SJSA1 (cell line): ENCODE measurements at regions not wholly inside any gene's neighbourhood (a gene's known extent, or its start where the extent isn't known, plus 50 kb on each side); places are given as distances from the start of the nearest gene placed in this dataset.

Experiments used
- DNase-seq, 2 experiments: peaks; one replicate each; pipeline ENCODE4 v3.0.0-alpha.2; 2015 to 2020; ENCODE audit warnings: low spot score in 2 of 2, low read depth in 1 of 2
- H3K27ac ChIP-seq: fragments of 250-450 bp; sonication (Bioruptor Pico); 2 replicates; pipeline ENCODE4 v1.5.1; 2020; ENCODE audit warnings: mild to moderate bottlenecking, moderate library complexity
- H3K27me3 ChIP-seq: fragments of 250-450 bp; sonication (Bioruptor Pico); replicated peaks from 2 replicates; pipeline ENCODE4 v1.5.1; 2020; ENCODE audit warnings: mild to moderate bottlenecking, moderate library complexity
- H3K36me3 ChIP-seq: fragments of 250-450 bp; sonication (Bioruptor Pico); 2 replicates; pipeline ENCODE4 v1.5.1; 2020; ENCODE audit warnings: mild to moderate bottlenecking
- H3K4me1 ChIP-seq: fragments of 250-450 bp; sonication (Bioruptor Pico); replicated peaks from 2 replicates; pipeline ENCODE4 v1.6.1; 2021; ENCODE audit warnings: mild to moderate bottlenecking
- H3K4me3 ChIP-seq: fragments of 250-450 bp; sonication (Bioruptor Pico); 2 replicates; pipeline ENCODE4 v1.5.1; 2020; ENCODE audit warnings: mild to moderate bottlenecking
- H3K9me3 ChIP-seq: fragments of 250-450 bp; sonication (Bioruptor Pico); replicated peaks from 2 replicates; pipeline ENCODE4 v1.5.1; 2020; ENCODE audit warnings: mild to moderate bottlenecking

DNA sequence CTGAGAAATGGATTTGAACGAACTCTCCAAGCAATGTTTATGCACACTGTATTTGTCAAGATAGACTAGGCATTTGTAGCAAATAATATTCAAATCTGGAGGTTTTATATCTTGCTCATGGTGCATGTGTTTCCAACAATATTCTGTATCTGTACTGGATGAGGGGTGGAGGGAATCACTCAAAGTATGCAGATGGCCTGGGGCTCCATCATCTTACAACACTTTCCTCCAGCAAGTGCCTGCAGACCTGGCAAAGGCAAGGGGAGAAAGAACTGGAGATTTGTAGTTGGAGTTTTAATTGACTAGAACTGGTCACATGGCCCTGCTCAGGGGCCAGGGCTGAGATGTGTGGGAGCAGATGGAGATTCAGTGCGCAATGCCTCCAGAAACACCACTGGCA, 309.0 kb downstream of the PLK2 start:
- Histone ChIP-seq H3K9me3 (no peaks in the 10 kb centered on the region), H3K4me1 (peaks cover 3% of the 10 kb centered on the region; the same call in 1 of the 2 replicates), H3K27ac (no peak overlapping the region), H3K27me3 (no peaks in the 10 kb centered on the region), H3K4me3 (no peak overlapping the region), H3K36me3 (no peaks in the 10 kb centered on the region)
- no peak for DNase-seq

GRCh38 chr5:58149746-58150145, 310.1 kb downstream of the PLK2 start:
- peaks cover 3% of the 10 kb centered on the region; the same call in 1 of the 2 replicates for H3K4me1 ChIP-seq
- H3K27ac ChIP-seq = no peak overlapping the region
- H3K36me3 ChIP-seq = no peaks in the 10 kb centered on the region
- H3K4me3 ChIP-seq = no peak overlapping the region
- H3K27me3 ChIP-seq = no peaks in the 10 kb centered on the region
- no peaks in the 10 kb centered on the region for H3K9me3 ChIP-seq
- no peak for DNase-seq

- no peaks in the 10 kb centered on the region for H3K9me3 ChIP-seq
- DNase-seq = no peak
- peaks cover 3% of the 10 kb centered on the region; the same call in 1 of the 2 replicates for H3K4me1 ChIP-seq
- no peaks in the 10 kb centered on the region for H3K36me3 ChIP-seq
- H3K4me3 ChIP-seq = no peak overlapping the region
- no peak overlapping the region for H3K27ac ChIP-seq
- H3K27me3 ChIP-seq = no peaks in the 10 kb centered on the region
These were observed 310.5 kb downstream of the PLK2 start for GRCh38 chr5:58149345-58149744.

DNA sequence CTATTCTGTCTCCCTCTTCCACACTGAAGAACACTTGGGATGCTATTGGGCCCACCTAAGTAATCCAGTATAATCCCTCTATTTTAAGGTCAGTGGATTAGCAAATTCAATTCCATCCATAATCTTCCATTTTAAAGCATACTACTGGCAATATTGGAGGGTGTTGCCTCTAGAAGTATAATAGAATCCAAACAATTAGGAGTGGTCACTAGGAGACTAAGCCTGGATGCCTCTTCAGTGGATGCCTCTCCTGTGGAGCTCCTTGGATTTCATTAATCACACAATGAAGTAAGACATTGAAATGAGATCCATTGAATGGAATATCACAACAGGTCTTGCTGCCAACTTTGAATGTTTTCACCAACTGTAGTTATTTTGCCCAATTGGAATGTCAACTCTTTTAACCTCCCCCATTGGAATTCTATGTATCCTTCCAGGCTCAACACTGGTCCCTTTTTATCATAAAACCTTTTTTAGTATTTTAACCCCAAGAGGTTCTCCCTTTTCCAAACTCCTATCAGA, 311.6 kb downstream of the PLK2 start:
- Histone ChIP-seq H3K36me3 (no peaks in the 10 kb centered on the region), H3K27me3 (no peaks in the 10 kb centered on the region), H3K27ac (no peak overlapping the region), H3K4me1 (peaks cover 3% of the 10 kb centered on the region; the same call in 1 of the 2 replicates), H3K9me3 (no peaks in the 10 kb centered on the region), H3K4me3 (no peak overlapping the region)
- no peak for DNase-seq

GRCh38 chr5:58145397-58145934, 314.4 kb downstream of the PLK2 start:
- Histone ChIP-seq H3K36me3 (no peaks in the 10 kb centered on the region), H3K4me3 (no peak overlapping the region), H3K9me3 (no peaks in the 10 kb centered on the region), H3K27me3 (no peaks in the 10 kb centered on the region), H3K27ac (no peak overlapping the region), H3K4me1 (no peaks in the 10 kb centered on the region)
- no peak for DNase-seq

DNA sequence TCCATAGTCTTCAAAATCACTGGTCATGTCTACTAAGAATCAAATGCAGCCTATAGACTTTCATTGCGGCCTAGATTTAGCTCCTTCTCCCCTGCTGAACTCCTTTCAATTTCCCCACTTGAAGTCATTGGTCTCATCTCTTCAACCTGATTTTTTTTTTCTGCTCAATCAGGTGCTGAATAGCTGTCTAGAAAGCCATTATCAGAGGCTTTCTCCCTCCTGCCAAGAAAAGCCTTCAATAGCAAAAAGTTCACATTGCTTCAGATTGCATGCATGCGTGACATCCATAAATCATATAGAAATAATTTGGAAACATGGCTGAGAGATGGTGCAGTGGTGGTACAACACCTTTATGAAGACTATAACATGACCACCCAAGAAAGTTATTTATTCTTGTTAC, 316.2 kb downstream of the PLK2 start:
- no peak for DNase-seq

GRCh38 chr5:58143181-58143580, 316.7 kb downstream of the PLK2 start:
- no peak overlapping the region for H3K4me3 ChIP-seq
- no peaks in the 10 kb centered on the region for H3K27me3 ChIP-seq
- no peak overlapping the region for H3K27ac ChIP-seq
- H3K9me3 ChIP-seq = no peaks in the 10 kb centered on the region
- no peaks in the 10 kb centered on the region for H3K4me1 ChIP-seq
- no peak for DNase-seq
- H3K36me3 ChIP-seq = no peaks in the 10 kb centered on the region

More for the DNA sequence above, 316.2 kb downstream of the PLK2 start:
- Histone ChIP-seq H3K36me3 (no peaks in the 10 kb centered on the region), H3K4me3 (no peak overlapping the region), H3K4me1 (no peaks in the 10 kb centered on the region), H3K27ac (no peak overlapping the region), H3K9me3 (no peaks in the 10 kb centered on the region), H3K27me3 (no peaks in the 10 kb centered on the region)

- H3K4me1 ChIP-seq = peaks cover 15% of the 10 kb centered on the region
These were observed 321.1 kb downstream of the PLK2 start for GRCh38 chr5:58138791-58139190.

GRCh38 chr5:58136406-58136805, 323.5 kb downstream of the PLK2 start:
- Histone ChIP-seq H3K9me3 (no peaks in the 10 kb centered on the region), H3K4me1 (peaks cover 20% of the 10 kb centered on the region), H3K4me3 (no peak overlapping the region), H3K27me3 (no peaks in the 10 kb centered on the region), H3K27ac (no peak overlapping the region), H3K36me3 (no peaks in the 10 kb centered on the region)
- DNase-seq = peak in 1 of 2 experiments; percentile 9

More at GRCh38 chr5:58138791-58139190, 321.1 kb downstream of the PLK2 start:
- Histone ChIP-seq H3K4me3 (no peak overlapping the region), H3K27ac (no peak overlapping the region), H3K36me3 (no peaks in the 10 kb centered on the region), H3K9me3 (no peaks in the 10 kb centered on the region), H3K27me3 (no peaks in the 10 kb centered on the region)
- no peak for DNase-seq

- peaks cover 20% of the 10 kb centered on the region for H3K4me1 ChIP-seq
- H3K27ac ChIP-seq = no peak overlapping the region
- DNase-seq = peak in 1 of 2 experiments; percentile 56
- no peaks in the 10 kb centered on the region for H3K36me3 ChIP-seq
- no peaks in the 10 kb centered on the region for H3K9me3 ChIP-seq
- H3K27me3 ChIP-seq = no peaks in the 10 kb centered on the region
- no peak overlapping the region for H3K4me3 ChIP-seq
These were observed 324.1 kb downstream of the PLK2 start for GRCh38 chr5:58135571-58136335.

GRCh38 chr5:58133631-58134296, 326.1 kb downstream of the PLK2 start:
- DNase-seq = peak in 1 of 2 experiments; percentile 9
- Histone ChIP-seq H3K27me3 (no peaks in the 10 kb centered on the region), H3K36me3 (no peaks in the 10 kb centered on the region), H3K27ac (no peak overlapping the region), H3K9me3 (no peaks in the 10 kb centered on the region), H3K4me3 (no peak overlapping the region), H3K4me1 (peaks cover 20% of the 10 kb centered on the region)

DNA sequence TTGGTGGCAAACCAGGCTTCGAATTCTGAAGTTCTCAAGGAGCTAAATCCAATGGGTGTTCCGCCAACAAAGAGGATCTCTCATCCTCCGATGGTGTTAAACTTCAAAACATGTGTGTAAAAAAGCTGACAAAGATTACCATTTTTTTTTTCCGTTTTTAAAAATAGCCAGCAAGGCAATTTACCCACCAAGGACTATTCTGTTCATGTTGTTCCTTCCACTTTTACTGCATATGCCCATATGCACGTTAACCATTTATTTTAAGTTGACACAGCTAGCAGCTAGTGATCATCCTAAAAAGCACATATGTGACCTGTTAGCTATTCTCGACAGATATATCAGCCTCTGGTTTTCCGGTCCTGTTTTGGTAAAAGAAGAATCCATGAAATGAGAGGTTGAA, 326.7 kb downstream of the PLK2 start:
- no peaks in the 10 kb centered on the region for H3K36me3 ChIP-seq
- no peak overlapping the region for H3K4me3 ChIP-seq
- H3K27ac ChIP-seq = no peak overlapping the region
- no peaks in the 10 kb centered on the region for H3K27me3 ChIP-seq
- H3K4me1 ChIP-seq = peaks cover 20% of the 10 kb centered on the region
- DNase-seq = no peak
- H3K9me3 ChIP-seq = no peaks in the 10 kb centered on the region

DNA sequence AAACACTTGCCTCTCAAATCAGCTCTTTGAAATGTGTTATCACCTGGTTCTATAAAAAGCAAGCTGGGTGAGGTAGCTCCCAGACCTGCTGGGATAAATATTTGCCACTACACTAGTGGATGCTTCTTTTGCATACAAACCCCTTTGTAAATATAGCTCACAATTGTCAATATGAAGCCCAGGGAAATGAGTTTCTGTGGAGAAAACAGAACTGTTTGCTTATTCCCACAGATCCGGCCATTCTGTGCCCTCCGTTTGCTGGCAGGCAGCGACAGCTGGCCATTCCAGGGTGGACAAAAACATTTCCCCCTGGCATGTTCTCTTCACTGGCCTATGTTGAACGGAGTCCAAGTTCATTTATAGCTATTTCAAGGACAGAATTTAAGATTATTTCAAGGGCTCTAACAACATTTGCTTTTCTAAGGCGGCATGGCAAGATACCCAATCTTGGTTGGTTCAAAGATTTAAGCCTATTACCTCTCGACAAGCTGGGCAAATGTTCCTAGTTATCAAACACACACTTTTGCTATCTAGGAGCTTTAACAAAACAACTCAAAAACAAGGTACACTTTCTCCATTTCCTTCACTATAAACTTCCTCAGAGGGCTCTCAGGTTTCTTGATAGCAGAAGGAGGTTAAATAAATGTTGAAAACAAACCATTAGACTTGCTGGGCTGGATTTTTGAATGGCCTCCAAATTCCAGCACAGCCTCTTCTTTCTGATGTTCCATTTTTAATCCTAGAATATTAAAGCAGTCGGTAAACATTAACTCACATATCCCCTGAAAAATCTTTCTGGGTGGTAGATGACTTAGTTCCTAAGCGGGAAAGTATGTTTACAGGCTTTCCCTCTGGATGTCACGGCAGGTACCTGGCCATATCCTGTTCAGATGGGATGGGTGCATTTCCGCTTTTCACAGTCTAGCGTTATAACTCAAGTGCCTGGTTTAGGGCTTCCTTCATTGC, 332.3 kb downstream of the PLK2 start:
- Histone ChIP-seq H3K36me3 (no peaks in the 10 kb centered on the region), H3K4me1 (no peaks in the 10 kb centered on the region), H3K4me3 (no peak overlapping the region), H3K27ac (no peak overlapping the region), H3K27me3 (no peaks in the 10 kb centered on the region), H3K9me3 (no peaks in the 10 kb centered on the region)
- DNase-seq = no peak
